HG02943 (cell line): ENCODE measurements at regions not wholly inside any gene's neighbourhood (a gene's known extent, or its start where the extent isn't known, plus 50 kb on each side); places are given as distances from the start of the nearest gene placed in this dataset.
"Not testable (repeated sequence)": the region's sequence is repeated elsewhere in the genome, so short reads cannot be mapped to it uniquely, and the experiment has no call there.

Experiments
- ATAC-seq: cut with Tn5 transposase; IDR thresholded peaks from one replicate; pipeline ENCODE4 v1.9.1; 2021; ENCODE audit warnings: mild to moderate bottlenecking, low read depth, moderate library complexity; ENCODE audit not compliant: unreplicated experiment

- no peak for ATAC-seq
These were observed 400.0 kb upstream of the FZD8 start for GRCh38 chr10:36042135-36042534.

DNA sequence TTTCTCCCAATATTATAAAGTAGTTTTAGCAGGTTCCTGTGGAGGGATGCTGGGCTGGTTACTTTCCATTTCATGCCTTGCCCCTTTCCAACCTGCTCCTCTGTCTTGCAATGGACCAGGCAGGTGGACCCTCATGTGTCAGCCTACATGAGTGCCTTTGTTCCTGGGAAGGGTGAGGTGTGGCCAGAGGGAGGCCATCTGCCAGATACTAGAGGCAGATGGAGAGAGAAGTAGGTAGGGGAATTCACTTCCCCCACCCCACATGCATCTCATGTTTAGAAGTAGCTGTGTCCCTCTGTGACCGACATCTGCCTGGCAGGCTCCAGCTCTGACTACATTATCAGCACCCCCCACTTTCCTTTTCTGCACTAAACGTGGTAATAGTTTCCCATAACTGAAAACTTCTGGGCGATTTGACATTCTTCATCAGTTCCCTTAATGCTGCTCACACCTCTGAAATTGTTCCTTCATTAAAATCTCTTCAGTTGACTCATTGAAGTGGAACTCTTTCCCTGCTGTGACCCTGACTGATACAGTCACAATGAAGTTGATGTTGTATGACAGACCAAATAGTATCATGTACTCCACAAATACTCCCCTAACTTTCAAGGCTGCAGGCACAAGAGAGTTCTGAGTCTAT lies 396.3 kb upstream of the FZD8 start:
- ATAC-seq, result no peak

GRCh38 chr10:36036137-36036536 lies 394.0 kb upstream of the FZD8 start:
- ATAC-seq, result no peak

DNA sequence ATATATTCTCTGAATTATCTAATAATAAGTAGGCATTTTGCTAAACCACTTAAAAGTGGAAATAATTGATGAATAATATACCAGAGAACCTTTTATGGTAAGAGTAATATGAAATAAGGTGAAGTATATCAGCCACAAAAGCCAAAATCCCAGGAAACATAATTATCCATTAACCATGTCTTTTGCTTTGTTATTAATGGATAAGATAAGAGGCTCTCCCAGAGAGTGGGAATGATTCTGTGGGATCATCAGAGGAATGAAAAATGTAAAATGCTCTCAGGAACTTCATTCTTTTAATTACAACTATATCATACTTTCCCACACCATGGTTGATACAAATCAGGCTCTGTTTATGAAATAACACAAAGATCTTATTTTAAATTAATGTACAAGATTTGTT lies 391.7 kb upstream of the FZD8 start:
- no peak for ATAC-seq

- ATAC-seq, result no peak
These were observed 388.4 kb upstream of the FZD8 start for GRCh38 chr10:36030516-36030915.

GRCh38 chr10:36026656-36027390 lies 384.7 kb upstream of the FZD8 start:
- ATAC-seq, result no peak

GRCh38 chr10:36026081-36026480 lies 384.0 kb upstream of the FZD8 start:
- no peak for ATAC-seq

DNA sequence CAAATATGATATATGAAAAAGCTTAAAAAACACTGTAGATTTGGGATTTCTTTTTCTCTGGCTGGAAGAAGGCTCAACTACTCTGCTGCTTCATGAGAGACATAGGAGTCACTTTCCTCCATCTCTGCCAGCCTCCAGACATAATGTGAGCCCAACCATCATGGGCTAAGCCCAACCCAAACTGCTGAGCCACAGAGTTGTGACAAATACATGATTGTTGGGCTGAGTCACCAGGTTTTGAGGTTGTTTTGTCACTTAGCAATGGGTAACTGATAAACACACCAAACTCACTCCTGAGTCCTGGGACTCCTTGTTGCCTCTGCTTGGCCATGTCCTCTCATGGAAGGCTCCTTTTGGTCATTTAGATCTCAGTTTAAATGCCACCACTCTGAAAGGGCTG lies 381.8 kb upstream of the FZD8 start:
- ATAC-seq, result no peak

DNA sequence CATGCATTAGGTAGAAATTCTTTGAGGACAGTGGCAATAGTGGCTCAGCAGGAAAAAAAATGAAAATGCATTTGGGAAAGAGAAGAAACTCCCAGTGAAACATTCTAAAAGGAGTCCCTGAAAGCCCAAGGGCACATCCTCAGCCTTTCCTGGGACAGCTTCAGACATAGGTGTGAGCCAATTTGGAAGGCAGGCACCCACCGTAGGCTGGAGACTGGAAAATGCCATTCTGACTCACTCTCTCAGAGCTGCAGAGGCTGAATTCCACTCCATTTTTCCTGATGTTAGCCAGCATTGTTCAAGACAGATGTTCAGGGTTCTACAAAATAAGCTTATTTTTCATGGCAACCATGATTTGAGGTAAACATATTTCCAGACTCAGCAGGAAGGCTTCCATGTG lies 379.0 kb upstream of the FZD8 start:
- no peak for ATAC-seq

- ATAC-seq, result no peak
These were observed 377.7 kb upstream of the FZD8 start for GRCh38 chr10:36019749-36020148.

- ATAC-seq, result no peak
These were observed 376.9 kb upstream of the FZD8 start for GRCh38 chr10:36018996-36019395.

GRCh38 chr10:36017137-36017536 lies 375.0 kb upstream of the FZD8 start:
- ATAC-seq, result no peak

DNA sequence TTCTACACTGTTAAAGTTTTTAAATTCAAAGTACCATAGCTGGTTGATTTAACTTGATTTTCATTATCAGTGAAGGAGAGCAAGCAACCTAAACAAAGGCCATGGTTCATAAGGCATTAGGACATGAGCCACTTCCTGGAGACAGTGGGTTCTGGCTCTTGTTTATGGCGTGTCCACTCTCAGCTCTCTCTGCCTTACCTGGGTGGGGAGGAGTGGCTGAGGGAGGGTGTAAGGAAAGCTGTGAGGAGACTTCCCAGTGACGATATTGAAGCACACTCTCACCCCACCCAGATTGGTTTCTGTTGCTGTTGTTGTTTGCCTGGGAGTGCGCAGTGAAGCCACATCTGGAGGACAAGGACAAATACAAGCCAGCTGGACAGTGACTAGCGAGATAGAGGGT lies 365.3 kb upstream of the FZD8 start:
- no peak for ATAC-seq

DNA sequence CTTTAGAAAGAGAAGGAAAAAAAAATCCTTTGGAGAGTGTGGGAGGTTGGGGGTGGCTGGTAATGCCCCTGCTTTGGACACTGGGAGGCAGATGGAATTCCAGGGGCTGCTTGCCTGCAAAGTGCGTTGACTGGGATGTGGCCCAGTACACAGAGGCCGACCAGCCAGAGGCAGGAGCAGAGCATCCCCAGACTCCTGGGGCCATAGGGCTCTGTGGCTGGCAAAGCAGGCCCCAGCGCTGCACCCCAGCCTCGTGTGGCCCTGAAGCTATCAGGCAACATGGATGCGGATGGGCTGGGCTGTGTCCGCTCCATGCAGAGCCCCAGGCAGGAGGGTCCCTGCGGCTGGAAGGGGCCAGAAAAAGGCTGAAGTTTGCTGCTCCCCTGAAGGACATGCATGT lies 361.6 kb upstream of the FZD8 start:
- no peak for ATAC-seq

DNA sequence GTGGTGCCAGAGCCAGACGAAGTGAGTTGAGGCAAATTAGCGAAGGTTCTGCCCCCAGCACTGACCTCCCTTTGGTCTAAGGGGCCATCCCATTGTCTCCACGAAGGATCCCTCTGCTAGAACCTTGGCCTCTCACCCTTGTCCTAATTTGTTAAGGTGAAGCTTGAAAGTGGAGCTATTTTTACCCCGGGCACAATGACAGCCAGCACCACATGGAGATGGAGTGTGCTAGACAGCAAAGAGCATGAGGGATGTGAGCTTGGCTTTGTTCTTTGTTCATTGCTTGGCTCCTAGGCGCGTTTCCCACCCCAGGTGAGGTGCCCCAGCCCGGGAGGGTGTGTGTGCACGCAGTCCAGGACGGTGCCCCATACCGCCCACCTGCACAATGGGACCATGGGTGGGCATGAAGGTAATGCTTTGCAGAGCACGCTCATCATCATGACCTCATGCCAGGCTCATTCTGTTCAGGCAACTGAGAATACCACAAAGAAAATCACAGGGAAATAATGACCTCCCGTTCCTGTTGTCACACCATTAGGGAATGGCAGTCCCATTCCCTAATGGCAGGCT lies 361.0 kb upstream of the FZD8 start:
- ATAC-seq, result no peak

DNA sequence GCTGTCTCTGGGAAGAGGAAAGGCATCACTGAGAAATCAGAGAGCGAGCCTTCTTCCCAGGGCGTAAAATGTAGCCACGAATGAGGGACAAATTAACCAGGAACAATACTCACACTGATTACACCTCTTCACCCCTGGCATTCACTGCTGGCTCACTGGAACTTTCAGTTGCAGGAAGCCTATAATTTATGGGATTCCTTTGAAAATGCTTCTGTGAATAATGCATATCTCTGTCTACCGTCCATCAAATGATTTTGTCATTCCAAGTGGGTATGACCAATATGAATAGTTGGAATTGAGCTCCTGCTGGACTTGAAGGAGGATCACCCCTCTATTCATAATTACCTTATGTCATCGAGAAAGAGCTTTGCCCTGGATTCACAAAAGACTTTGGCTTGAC lies 360.3 kb upstream of the FZD8 start:
- ATAC-seq, result no peak

- not testable (repeated sequence) for ATAC-seq
These were observed 358.7 kb upstream of the FZD8 start for GRCh38 chr10:36000754-36001153.

DNA sequence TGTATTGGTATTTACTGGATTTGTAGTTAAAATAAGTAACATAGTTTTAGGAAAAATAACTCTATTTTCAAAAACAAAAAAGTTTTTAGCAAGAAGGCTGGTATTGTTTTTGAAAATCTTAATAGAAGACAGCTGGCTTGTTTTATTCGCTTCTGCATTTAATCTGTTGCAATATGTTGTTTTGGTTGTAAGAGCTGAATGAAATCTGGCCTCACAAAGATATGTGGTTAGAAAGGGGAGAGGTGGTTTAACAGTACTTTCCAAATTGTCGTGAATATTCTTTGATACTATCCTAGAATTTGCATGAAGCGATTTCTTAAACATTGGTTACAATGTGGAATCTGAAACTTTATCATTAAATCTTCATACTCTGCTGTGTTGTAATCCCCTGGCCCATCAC lies 355.9 kb upstream of the FZD8 start:
- no peak for ATAC-seq

- ATAC-seq, result no peak
These were observed 353.4 kb upstream of the FZD8 start for GRCh38 chr10:35995485-35995884.

- no peak for ATAC-seq
These were observed 351.8 kb upstream of the FZD8 start for GRCh38 chr10:35993591-35994515.

DNA sequence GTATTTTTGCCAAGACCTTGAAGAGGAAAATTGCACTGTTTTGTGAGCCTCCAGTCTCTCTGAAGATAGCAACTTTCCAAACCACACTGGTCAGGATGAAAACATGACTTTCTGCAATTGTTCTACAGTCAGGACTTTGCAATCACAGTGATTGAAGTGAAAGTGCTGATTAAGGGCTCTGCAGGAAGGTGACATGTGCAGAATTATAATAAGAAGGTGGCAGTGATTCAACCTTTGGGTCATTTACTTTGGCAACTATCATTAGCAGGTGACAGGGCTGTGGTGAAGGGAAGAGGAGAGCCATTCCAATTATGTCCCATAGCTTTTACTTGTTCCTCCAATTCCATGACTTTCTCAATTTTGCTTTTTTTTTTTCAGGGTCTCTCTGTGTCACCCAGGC lies 350.0 kb upstream of the FZD8 start:
- no peak for ATAC-seq
